ENCODE measurements at regions not wholly inside any gene's neighbourhood (a gene's known extent, or its start where the extent isn't known, plus 50 kb on each side); places are given as distances from the start of the nearest gene placed in this dataset.
"Not testable (repeated sequence)": the region's sequence is repeated elsewhere in the genome, so short reads cannot be mapped to it uniquely, and the experiment has no call there.

DNA sequence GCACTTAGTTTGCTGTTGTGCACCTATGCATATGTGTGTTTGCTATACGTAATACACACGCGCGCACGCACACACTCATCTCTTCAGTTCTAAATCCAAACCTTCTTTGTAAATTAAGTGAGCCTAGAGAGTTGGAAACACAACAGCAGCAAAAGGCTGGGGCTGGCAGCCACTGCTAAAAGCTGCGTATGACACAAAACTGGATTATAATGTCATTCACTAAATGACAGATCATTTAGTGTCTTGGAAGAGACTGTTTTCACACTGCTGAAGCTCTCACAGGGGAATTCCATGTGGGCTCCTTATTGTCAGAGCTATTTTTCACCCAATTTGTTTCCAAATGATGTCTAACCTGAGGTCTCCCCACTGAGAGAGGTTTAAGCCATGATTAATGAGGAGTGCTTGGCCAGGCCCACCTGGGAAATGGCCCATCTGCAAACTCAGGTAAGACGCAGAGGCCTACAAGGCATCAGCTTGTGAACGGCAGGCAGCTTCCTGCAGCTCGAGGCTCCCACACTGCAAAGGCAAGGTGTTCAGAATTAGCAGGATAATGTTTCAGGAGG lies 94.2 kb downstream of the OLIG3 start:
- no peak for DNase-seq (ENCODE audit: low spot score)
- FAIRE-seq: no peak

DNA sequence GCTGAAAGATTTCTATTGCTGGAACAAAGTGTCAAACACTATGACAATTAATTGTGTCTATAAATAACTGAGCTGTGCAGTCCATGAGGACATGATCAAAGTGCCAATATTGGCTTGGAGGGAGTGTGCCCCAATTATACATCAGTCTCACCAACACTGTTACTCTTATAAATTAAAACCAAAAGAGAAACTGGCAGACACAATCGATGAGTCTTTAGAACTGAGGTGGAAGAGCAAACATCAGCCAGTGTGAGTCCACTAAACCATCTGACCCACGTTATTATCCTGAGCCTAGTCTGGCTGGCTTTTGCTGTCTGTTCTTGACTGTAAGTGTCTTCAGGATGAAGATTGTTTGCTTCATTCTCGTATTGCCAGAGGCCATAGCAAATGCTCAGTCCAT lies 98.9 kb downstream of the OLIG3 start:
- FAIRE-seq (no peak), DNase-seq (ENCODE audit: low spot score) (no peak)

DNA sequence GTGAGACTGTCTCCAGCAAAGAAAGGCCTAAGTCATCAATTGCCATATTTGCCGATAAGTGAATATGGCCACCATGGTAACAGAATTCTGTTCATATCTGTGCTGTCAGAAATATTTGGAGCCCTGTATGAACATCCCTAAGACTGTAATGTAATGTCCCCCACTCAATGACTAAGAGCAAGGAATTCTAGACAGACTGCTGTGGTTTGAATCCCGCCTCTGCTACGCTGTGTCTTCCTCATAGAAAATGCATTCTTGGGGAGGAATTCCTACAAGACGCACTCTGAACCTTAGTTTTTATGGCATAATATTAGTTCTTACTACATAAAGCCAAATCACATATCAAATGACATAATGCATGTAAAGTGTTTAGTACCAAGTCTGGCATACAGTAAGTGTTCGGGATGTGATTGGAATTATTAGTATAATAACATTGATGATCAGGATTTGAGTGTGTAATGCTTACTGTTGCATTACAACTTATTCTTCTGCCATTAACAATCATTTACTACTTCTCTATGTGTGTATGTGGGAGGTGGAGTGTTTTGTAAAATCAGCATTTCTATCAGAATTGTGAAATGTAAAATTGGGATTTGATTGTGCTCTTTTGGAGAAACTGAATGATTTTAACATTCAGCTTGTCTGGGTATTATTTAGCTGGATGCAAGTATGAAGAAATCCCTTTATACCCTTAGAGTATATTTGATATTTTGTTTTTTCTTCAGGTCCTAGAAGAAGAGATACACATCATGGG lies 103.0 kb downstream of the OLIG3 start:
- FAIRE-seq (no peak), DNase-seq (ENCODE audit: low spot score) (no peak)

DNA sequence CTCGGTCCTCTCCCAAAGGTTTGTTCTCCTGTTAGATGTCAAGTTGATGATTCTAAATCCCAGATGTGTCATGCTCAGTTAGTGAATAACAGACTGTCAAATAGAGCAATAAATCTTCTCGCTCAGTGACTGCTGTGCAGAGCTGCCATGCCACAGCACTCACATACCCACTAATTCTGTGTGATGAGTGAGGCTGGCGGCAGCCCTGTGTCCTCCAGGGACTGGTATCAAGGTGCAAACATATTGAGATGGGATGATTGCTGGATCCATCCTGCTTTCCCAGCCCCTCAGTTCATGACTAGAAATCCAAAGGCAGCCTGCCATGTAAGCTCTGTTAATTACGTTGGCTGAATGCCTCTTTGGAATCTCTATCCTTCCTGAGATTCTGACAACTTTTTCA lies 103.9 kb downstream of the OLIG3 start:
- DNase-seq (ENCODE audit: low spot score) (no peak), FAIRE-seq (no peak)

DNA sequence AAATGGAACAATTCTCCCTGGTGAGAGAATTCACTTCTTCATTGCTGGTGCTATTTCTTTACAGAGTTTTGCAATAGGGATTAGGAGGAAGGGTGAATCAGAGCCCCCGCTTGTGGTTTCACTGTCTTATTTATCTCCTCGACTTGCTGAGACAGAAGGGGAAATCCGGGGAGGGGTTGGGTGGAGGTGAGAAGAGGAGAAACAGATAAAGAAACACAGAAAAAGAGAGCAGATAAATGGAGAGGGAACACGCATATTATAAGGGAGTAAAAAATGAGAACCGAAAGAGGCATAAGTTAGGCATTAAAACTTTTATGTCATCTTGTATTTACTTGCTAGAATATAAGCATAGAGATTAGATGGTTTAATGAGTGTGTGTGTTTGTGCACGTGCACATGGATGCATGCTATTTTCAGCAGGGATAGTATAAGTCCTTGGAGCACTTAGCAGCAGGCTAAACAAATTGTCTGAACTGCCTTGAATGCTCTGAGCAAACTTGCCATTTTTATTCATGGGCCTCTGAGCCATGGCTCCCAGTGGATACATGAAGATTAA lies 105.0 kb downstream of the OLIG3 start:
- no peak for DNase-seq (ENCODE audit: low spot score)
- FAIRE-seq: no peak

DNA sequence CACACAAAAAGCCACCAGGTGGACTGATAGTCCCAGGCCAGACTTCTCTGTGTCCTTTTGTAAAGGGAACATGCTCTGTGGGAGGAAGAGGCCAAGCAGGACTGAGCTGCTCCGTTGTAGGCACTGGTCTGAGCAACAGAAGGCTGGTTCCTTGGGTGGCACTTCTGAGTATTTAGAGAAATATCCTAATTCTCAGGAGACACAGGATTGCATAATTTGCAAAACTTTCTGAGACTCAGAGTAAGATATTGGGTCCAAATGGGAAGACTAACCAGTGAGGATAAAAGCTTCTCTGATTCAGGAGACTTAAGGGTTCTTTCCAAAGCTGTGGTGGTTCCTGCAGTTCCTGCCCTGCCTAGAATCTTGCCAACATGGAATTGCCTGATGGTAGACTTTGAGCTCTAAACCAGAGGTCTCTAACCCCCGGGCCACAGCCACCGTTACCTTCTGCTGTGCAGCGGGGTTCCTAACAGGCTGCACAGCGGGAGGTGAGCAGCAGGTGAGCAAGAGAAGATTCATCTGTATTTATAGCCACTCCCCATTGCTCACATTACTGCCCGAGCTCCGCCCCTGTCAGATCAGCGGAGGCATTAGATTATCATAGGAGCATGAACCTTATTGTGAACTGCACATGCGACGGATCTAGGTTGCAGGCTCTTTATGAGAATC lies 107.0 kb downstream of the OLIG3 start:
- DNase-seq (ENCODE audit: low spot score) (no peak), FAIRE-seq (no peak)

DNA sequence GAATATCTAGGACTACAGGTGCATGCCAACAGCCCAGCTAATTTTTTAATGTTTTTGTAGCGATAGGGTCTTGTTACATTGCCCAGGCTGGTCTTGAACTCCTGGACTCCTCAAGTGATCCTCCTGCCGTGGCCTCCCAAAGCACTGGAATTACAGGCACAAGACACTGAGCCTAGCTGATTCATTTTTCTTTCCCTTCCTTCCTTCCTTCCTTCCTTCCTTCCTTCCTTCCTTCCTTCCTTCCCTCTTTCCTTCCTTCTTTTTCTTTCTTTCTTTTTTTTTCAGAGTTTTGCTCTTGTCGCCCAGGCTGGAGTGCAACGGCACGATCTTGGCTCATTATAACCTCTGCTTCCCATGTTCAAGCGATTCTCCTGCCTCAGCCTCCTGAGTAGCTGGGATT lies 110.9 kb downstream of the OLIG3 start:
- FAIRE-seq; DNase-seq (ENCODE audit: low spot score): not testable (repeated sequence)

DNA sequence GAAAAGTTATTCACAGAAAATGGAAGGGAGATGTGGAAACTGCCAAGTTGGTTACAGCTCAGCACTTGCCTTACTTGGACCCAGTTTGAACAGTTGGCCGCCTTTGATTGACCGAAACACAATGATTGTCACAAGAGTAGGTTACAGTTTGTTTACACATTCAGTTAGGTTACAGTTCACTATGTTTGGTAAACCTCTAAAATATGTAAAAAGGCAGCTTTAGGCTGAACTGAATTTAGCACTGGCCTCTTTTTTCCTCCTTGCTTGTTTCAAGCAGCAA lies 116.2 kb downstream of the OLIG3 start:
- FAIRE-seq: no peak
- DNase-seq (ENCODE audit: low spot score): no peak

DNA sequence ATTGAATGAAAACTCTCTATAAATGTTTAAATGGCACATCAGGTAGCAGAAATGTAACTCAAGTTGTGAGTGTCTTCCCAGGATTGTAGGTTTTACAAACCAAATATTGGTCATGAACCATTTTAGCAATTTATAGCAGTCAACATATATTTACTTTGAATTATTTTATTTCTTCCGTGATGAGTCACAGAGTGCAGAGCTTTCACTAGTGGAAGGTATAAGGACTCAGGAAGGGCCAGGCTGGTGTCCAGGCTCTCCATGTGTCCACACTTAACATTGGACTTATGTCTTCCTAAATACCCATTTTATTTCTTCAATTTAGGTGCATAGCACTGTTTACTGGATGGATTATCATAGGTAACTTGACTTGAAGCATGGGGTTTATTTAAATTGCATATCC lies 120.9 kb downstream of the OLIG3 start:
- DNase-seq (ENCODE audit: low spot score): no peak
- no peak for FAIRE-seq

DNA sequence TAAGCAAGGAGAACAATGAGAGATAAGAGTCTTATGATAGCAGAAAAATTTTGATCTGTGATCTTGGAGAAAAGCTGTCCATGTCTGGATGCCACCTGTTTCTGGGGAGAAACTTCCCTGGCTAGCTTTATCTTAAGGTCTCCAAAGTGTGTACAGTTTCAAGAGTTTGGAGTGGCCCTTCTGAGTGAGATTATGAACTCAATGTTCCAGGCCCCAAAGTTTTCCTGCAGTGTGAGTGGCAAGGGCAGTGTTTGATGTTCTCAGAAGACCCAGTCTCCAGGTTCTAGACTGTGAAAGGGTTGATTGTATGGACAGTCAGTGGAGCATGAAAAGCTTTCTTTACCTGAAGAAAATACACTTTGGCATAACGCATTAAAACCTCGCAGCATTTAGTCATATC lies 121.7 kb downstream of the OLIG3 start:
- DNase-seq (ENCODE audit: low spot score) (no peak), FAIRE-seq (no peak)

DNA sequence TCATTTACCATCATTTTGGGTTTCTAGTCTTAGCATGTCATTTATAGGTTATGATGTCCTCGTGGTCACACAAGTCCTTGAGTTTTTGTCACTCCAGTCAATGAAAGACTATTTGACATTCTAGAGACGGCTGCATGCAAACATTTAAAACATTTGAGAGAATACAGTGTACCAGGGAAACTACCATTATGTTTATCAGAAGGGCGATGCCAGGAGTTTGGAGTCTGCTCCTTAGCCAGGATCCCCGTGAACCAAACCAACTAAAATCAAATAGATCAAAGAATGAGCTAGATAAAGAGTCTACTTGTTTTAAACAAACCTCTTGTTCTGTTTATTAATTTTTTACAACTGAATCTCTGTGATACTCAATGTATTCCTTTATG lies 122.6 kb downstream of the OLIG3 start:
- no peak for FAIRE-seq
- no peak for DNase-seq (ENCODE audit: low spot score)

DNA sequence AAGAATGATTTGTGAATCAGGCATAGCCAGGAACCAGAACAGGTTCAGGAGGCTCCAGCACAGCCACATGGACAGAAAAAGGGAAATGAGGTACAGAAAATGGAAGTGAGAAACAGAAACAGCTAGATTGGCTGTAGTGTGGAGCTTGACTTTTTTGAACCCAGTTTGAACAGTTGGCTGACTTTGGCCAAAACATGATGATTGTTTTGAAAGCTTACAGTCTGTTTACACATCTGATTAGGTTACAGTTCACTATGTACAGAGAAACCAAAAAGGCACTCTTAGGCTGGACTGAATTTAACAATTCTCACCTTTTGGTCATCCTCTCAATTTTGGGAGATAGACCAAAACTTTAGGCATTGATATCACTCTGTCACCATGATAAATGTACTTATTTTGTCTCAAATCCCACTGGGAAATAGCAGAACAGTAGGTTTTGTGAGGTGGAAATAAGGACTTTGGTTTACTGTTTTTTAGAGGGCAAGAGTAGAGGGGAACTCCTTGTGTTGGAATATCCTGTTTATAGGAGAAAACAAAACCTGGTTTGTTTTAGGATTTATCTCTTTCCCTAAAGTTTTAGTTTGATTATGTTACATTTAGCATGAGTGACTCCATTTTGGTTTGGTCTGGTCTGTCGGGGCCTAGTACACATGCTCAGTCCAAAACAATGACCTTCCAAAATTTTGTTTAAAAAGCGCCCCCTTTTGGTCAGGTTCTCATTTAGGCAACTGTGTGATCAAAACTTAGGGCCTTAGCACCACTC lies 123.1 kb downstream of the OLIG3 start:
- DNase-seq (ENCODE audit: low spot score) (no peak), FAIRE-seq (no peak)

DNA sequence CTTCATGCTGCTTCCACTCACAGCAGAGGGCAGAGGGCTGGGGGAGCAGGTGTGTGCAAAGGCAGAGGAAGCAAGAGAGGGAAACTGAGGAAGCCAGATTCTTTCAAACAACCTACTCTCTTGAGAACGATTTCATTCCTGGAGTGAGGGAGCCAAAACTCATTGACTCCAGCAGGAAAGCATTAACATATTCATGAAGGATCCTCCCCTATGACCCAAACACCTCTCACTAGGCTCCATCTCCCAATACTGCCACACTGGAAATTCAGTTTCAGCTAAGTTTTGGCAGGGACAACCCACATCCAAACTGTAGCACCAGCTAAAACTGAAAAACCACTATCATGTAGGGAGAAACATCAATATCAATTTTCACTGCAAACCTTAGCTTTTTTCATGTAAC lies 125.1 kb downstream of the OLIG3 start:
- no peak for DNase-seq (ENCODE audit: low spot score)
- no peak for FAIRE-seq

DNA sequence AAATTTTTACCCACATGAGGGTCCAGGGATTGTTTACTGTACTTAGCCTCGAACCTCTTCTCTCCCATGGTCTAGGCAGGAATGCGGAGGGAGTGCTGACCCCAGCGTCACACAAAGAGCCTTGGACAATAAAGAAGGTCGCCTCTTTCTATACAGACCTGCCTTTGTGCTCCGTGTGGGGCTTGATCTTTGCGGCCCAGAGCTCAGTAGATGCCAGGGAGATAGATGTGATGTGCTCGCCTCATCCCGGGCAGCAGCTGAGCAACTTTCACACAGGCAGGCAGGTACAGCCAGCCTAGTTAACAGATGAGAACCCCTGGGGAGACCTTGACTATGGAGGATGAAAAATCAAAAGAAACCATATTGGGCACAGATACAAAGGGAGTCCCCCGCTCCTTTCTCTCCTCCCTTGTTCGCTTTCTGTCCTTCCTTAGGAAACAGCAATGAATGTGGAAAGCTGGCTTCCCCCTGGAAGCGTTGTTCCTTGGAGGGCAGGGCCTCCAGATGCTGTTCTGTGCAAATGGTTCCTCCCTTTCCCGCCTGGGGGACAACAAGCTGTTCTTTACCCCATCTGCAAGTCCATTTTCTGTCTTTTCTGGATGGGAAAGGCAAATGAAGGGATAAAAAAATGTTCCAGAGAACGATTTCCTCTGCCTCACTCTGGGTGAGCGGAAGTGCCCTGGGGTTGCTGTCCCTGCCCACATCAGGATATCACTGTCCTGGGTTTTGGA lies 128.3 kb downstream of the OLIG3 start:
- no peak for FAIRE-seq
- DNase-seq (ENCODE audit: low spot score): no peak

DNA sequence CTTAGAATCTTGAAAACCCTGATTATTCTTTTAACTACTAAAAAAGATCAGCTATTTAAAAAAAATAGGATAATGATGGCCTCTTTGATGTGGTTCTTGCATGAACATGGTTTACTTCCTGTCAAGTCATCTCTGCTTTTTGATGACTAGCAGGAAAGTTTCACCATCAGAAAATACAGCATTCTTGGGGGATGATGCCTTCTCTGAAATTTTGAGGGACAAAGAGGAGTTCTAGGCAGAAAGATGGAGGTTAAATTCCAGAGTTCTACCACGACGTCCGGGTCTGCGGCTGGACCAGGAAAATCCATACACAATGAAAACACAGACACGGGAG lies 130.4 kb downstream of the OLIG3 start:
- FAIRE-seq (no peak), DNase-seq (ENCODE audit: low spot score) (peak; percentile 33)

DNA sequence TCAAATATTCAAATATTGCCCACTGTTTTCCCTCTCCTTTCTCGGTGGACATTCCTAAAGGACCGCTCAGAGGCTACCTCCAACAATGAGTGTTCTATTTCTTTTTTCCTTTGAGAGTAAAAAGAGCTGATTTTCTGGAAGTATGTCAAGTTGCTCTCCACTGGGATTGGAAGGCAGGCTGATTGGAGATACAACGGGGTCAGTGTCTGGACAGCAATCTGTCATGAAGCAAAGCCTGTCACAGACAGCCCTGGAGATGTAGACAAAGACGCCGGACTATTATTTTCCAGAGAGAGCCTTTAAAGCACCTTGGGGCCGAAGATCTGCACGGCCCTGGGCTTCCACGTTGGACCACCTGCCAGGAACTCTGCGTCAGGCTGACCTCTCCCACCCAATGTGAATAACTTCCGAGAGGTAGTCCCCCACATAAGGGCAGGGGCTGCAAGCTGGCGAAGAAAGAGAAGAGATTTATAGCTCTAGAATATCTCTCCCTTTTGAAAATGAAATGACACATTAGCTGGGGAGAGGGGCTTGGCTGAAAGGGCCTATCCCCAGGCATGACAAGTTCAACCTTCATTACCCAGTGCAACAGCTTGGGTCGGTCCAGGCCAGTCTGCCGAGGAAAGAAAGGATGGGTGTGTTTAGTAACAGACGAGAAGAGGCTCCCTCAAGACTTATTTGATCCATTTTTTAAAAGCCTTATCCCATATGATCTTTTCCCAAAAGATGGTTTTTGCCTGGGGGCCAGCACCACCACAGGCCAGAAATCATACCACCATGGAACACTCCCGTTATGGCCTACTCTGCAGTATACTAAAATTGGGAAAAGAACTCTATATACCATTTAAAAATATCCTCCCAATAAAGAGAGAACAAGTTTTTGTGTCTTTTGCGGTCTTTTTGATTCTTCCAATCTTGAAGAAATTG lies 131.1 kb downstream of the OLIG3 start:
- DNase-seq (ENCODE audit: low spot score): no peak
- no peak for FAIRE-seq

DNA sequence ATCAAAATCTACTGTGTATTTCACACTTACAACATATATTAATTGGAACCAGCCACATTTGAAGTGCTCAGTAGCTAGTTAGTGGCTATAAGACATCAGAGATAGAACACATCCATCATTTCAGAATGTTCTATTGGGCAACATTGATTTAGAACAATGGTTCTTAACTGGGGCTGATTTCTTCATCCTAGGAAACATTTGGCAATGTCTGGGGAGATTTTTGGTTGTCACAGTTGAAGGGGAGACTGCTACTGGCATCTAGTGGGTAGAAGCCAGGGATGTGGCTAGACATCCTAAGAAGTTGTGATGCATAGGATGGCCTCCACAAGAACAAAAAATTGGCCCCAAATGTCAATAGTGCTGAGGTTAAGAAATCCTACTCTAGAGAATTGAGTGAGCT lies 132.5 kb downstream of the OLIG3 start:
- DNase-seq (ENCODE audit: low spot score): no peak

DNA sequence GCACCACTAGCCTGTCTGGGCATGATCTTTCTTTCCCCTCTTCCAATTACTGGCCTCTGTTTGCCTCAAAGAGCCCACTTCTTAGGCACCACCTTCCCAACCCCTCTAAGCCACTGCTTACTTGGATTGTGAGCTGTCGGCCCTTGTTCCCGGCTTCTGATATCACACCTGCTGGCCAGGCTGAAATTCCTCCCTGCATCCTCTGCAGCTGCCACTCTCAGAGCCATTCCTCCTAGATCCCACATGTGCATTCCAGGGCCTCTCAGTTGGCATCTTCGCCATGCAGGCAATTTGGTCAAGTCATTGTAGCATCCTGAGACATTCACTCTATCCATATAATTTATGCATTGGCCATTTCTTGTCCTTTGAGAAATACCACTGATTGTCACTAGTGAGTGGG lies 135.9 kb downstream of the OLIG3 start:
- no peak for DNase-seq (ENCODE audit: low spot score)
- FAIRE-seq: no peak

More for the DNA sequence above, 132.5 kb downstream of the OLIG3 start:
- FAIRE-seq: no peak

DNA sequence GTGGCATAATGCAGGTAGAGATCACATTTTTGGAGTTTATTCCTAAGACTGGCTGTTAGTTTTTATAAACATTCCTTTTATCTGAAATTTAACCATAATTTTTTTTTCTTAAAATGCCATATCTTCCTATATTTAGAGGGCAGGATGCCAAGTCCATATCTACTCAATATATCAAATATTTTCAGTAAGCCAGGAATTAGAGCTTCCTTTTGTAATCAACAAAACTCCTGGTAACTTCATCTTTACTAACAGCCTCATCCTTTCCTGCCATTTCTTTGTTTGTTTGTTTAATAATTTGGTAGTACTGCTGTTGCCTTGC lies 136.3 kb downstream of the OLIG3 start:
- FAIRE-seq (no peak), DNase-seq (ENCODE audit: low spot score) (no peak)

DNA sequence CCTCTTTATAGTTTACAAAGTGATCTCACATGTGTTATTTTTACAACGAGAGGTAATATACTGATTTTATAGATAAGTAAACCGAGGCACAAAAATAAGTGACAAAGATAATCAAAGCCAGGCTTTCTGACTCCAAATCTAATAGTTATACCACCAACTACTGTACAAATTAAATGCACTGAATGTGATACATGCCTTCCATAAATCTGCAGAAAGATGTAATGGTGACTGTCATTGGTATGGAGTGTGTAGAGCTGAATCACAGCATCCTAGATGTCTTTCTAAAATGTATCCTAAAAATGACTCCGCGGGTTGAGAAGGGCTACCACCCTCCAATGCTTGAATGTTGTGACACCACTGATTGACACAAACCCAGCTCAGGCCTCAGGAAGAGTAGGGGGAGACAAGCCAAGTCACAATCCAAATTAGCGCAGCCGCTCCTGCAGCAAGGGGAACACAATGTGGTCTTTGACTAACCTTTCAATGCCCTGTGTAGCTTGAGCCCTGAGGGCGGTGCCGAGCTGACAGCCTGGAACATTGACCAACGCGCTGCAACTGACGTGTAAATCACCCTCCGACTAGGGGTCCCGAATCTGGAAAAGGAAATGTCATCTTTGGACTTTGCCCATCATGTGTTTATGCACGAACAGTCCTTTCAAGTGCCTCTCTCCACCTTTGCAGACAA lies 136.8 kb downstream of the OLIG3 start:
- DNase-seq (ENCODE audit: low spot score): no peak
- no peak for FAIRE-seq

All from urothelium cell line (cell line).